WTC11 (cell line): ENCODE measurements at regions not wholly inside any gene's neighbourhood (a gene's known extent, or its start where the extent isn't known, plus 50 kb on each side); places are given as distances from the start of the nearest gene placed in this dataset.

ENCODE experiments used
- ATAC-seq: fragments of 200-7000 bp; cut with Tn5 transposase; 2 replicates; pipeline ENCODE4 v1.10.0; 2021; ENCODE audit warnings: mild to moderate bottlenecking, moderate library complexity
- CTCF ChIA-PET: fragments of 300-600 bp; sonication (Branson Sonifier 250); formaldehyde crosslinking; loops from one replicate; lab custom pipeline; 2021; ENCODE audit warnings: antibody characterized with exemption; lab: Charles Lee
- POLR2A ChIA-PET: fragments of 350-600 bp; sonication (Branson Sonifier 250); formaldehyde crosslinking; loops from one replicate; lab custom pipeline; 2021; ENCODE audit warnings: antibody characterized with exemption; lab: Charles Lee
- DNase-seq: peaks from one replicate; pipeline ENCODE4 v3.0.0; 2021; ENCODE audit warnings: low spot score
- H3K27ac Mint-ChIP-seq: 2 replicates; pipeline ENCODE4 v1.8.0; 2021; ENCODE audit warnings: mixed read lengths
- H3K27me3 Mint-ChIP-seq: 2 replicates; pipeline ENCODE4 v1.8.0; 2021; ENCODE audit warnings: low read depth, mild to moderate bottlenecking, moderate library complexity, mixed read lengths
- H3K36me3 Mint-ChIP-seq: 2 replicates; pipeline ENCODE4 v1.8.0; 2021; ENCODE audit warnings: mixed read lengths
- H3K4me1 Mint-ChIP-seq: 2 replicates; pipeline ENCODE4 v1.8.0; 2022; ENCODE audit warnings: mixed read lengths
- H3K4me3 Mint-ChIP-seq: 2 replicates; pipeline ENCODE4 v1.8.0; 2021; ENCODE audit warnings: mild to moderate bottlenecking, moderate library complexity, mixed read lengths
- H3K9me3 Mint-ChIP-seq: 2 replicates; pipeline ENCODE4 v1.8.0; 2021; ENCODE audit warnings: mixed read lengths
- ATF1 ChIP-seq: sonication (generic); formaldehyde crosslinking; IDR thresholded peaks from 2 replicates; pipeline ENCODE4 v1.8.1; 2023; ENCODE audit warnings: mild to moderate bottlenecking, moderate library complexity, missing genetic modification reagents
- ATF6 ChIP-seq: sonication (generic); formaldehyde crosslinking; IDR thresholded peaks from 2 replicates; pipeline ENCODE4 v1.8.1; 2023; ENCODE audit warnings: mild to moderate bottlenecking, missing genetic modification reagents
- ELF4 ChIP-seq: sonication (generic); formaldehyde crosslinking; IDR thresholded peaks from 2 replicates; pipeline ENCODE4 v1.8.1; 2022; ENCODE audit warnings: low read depth, mild to moderate bottlenecking, moderate library complexity, missing genetic modification reagents
- FOXK1 ChIP-seq: sonication (generic); formaldehyde crosslinking; IDR thresholded peaks from 2 replicates; pipeline ENCODE4 v1.8.0; 2022; ENCODE audit warnings: mild to moderate bottlenecking, moderate library complexity, missing genetic modification reagents
- MYBL2 ChIP-seq: sonication (generic); formaldehyde crosslinking; IDR thresholded peaks from 2 replicates; pipeline ENCODE4 v1.8.1; 2023; ENCODE audit warnings: mild to moderate bottlenecking, moderate library complexity, missing genetic modification reagents
- NFATC4 ChIP-seq: fragments of 250-450 bp; sonication (Bioruptor Pico); IDR thresholded peaks from 2 replicates; pipeline ENCODE4 v1.9.0; 2021; ENCODE audit warnings: mild to moderate bottlenecking
- NR3C1 ChIP-seq: sonication (generic); formaldehyde crosslinking; conservative IDR thresholded peaks from 2 replicates; pipeline ENCODE4 v1.8.1; 2023; ENCODE audit warnings: low read depth, mild to moderate bottlenecking, missing genetic modification reagents
- OVOL2 ChIP-seq: fragments of 250-450 bp; sonication (Bioruptor Pico); IDR thresholded peaks from 2 replicates; pipeline ENCODE4 v1.9.0; 2021; ENCODE audit warnings: mild to moderate bottlenecking, borderline replicate concordance
- RELA ChIP-seq: sonication (generic); formaldehyde crosslinking; IDR thresholded peaks from 2 replicates; pipeline ENCODE4 v1.8.1; 2022; ENCODE audit warnings: missing genetic modification reagents, mild to moderate bottlenecking, borderline replicate concordance
- SP1 ChIP-seq: sonication (generic); formaldehyde crosslinking; conservative IDR thresholded peaks from 2 replicates; pipeline ENCODE4 v1.8.1; 2022; ENCODE audit warnings: missing genetic modification reagents
- TEAD4 ChIP-seq: sonication (generic); formaldehyde crosslinking; IDR thresholded peaks from 2 replicates; pipeline ENCODE4 v1.8.0; 2022; ENCODE audit warnings: mild to moderate bottlenecking, missing genetic modification reagents
- ZBTB43 ChIP-seq: sonication (generic); formaldehyde crosslinking; IDR thresholded peaks from 2 replicates; pipeline ENCODE4 v1.8.1; 2023; ENCODE audit warnings: mild to moderate bottlenecking, missing genetic modification reagents
- ZMAT4 ChIP-seq: fragments of 250-450 bp; sonication (Bioruptor Pico); IDR thresholded peaks from 2 replicates; pipeline ENCODE4 v1.9.0; 2021; ENCODE audit warnings: mild to moderate bottlenecking
- ZNF138 ChIP-seq: sonication (generic); formaldehyde crosslinking; conservative IDR thresholded peaks from 2 replicates; pipeline ENCODE4 v1.8.1; 2022; ENCODE audit warnings: mild to moderate bottlenecking, moderate library complexity, missing genetic modification reagents
- ZNF416 ChIP-seq: fragments of 250-450 bp; sonication (Bioruptor Pico); IDR thresholded peaks from 2 replicates; pipeline ENCODE4 v1.9.0; 2021; ENCODE audit warnings: mild to moderate bottlenecking, inconsistent platforms
- ZNF425 ChIP-seq: fragments of 250-450 bp; sonication (Bioruptor Pico); conservative IDR thresholded peaks from 2 replicates; pipeline ENCODE4 v1.9.0; 2021; ENCODE audit warnings: mild to moderate bottlenecking
- ZNF671 ChIP-seq: fragments of 250-450 bp; sonication (Bioruptor Pico); IDR thresholded peaks from 2 replicates; pipeline ENCODE4 v1.8.0; 2021; ENCODE audit warnings: mild to moderate bottlenecking
- TF ChIP-seq, protein P1 (sequence below): fragments of 200-600 bp; IDR thresholded peaks from 2 replicates; pipeline ENCODE4 v1.8.0; 2022; ENCODE audit warnings: antibody characterized with exemption
- TF ChIP-seq, protein P2 (sequence below): sonication (generic); formaldehyde crosslinking; IDR thresholded peaks from 2 replicates; pipeline ENCODE4 v1.8.1; 2022; ENCODE audit warnings: low read depth, mild to moderate bottlenecking, moderate library complexity, missing genetic modification reagents, borderline replicate concordance
- TF ChIP-seq, protein P3 (sequence below): fragments of 250-450 bp; sonication (Bioruptor Pico); IDR thresholded peaks from 2 replicates; pipeline ENCODE4 v1.8.0; 2021; ENCODE audit warnings: mild to moderate bottlenecking
- TF ChIP-seq, protein P4 (sequence below): sonication (generic); formaldehyde crosslinking; IDR thresholded peaks from 2 replicates; pipeline ENCODE4 v1.8.0; 2022; ENCODE audit warnings: missing genetic modification reagents

DNA sequence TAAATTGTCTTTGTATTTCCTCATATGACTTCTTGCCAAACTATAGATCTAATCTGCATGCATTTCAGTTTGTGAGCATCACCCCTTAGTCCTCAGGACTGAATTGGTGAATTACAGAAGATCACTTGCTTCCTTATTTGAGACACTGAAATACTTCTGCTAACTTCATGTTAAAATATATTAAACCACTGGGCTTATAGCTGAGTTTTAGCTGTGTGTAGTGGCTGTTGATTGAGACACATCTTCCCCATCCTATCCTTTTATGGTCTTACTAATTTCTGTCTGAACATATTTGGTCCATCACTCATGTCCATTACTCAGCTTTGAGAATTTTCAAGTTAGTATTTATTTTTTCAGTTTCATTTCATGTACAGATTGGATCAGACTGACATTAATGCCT, 295.9 kb downstream of the PSAT1 start (continued):
- TF ChIP-seq ZNF138 (CRISPR knock-in tag), result no peak
- TF ChIP-seq MYBL2 (CRISPR knock-in tag), result no peak
- no peak for TF ChIP-seq ZNF425 (CRISPR knock-in tag)
- no peak for TF ChIP-seq RELA
- no peak for TF ChIP-seq TEAD4 (CRISPR knock-in tag)
- TF ChIP-seq, protein P1, sequence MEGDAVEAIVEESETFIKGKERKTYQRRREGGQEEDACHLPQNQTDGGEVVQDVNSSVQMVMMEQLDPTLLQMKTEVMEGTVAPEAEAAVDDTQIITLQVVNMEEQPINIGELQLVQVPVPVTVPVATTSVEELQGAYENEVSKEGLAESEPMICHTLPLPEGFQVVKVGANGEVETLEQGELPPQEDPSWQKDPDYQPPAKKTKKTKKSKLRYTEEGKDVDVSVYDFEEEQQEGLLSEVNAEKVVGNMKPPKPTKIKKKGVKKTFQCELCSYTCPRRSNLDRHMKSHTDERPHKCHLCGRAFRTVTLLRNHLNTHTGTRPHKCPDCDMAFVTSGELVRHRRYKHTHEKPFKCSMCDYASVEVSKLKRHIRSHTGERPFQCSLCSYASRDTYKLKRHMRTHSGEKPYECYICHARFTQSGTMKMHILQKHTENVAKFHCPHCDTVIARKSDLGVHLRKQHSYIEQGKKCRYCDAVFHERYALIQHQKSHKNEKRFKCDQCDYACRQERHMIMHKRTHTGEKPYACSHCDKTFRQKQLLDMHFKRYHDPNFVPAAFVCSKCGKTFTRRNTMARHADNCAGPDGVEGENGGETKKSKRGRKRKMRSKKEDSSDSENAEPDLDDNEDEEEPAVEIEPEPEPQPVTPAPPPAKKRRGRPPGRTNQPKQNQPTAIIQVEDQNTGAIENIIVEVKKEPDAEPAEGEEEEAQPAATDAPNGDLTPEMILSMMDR, result no peak
- TF ChIP-seq, protein P2, sequence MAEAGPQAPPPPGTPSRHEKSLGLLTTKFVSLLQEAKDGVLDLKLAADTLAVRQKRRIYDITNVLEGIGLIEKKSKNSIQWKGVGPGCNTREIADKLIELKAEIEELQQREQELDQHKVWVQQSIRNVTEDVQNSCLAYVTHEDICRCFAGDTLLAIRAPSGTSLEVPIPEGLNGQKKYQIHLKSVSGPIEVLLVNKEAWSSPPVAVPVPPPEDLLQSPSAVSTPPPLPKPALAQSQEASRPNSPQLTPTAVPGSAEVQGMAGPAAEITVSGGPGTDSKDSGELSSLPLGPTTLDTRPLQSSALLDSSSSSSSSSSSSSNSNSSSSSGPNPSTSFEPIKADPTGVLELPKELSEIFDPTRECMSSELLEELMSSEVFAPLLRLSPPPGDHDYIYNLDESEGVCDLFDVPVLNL (CRISPR knock-in tag), result no peak
- no peak for TF ChIP-seq ATF1 (CRISPR knock-in tag)
- TF ChIP-seq ZMAT4 (CRISPR knock-in tag), result no peak
- TF ChIP-seq, all 79 proteins: peak for 0

GRCh38 chr9:78595200-78595945, 298.4 kb downstream of the PSAT1 start:
- ATAC-seq (peak; percentile 52), DNase-seq (no peak)
- Mint-ChIP-seq H3K4me1 (peaks cover 9% of the 10 kb centered on the region), H3K36me3 (no peaks in the 10 kb centered on the region), H3K9me3 (peaks cover 4% of the 10 kb centered on the region; the same call in 1 of the 2 replicates), H3K4me3 (no peak overlapping the region), H3K27me3 (no peaks in the 10 kb centered on the region), H3K27ac (no peak overlapping the region)
- ChIA-PET CTCF (interaction anchor here (0.5 to 1.3 kb wide), 3 partner anchors 190 to 230 kb away, joined by 3 to 5 read pairs (median 5); no protein-coding TSS in a partner anchor), POLR2A (no interaction called here)
- TF ChIP-seq, protein P3, sequence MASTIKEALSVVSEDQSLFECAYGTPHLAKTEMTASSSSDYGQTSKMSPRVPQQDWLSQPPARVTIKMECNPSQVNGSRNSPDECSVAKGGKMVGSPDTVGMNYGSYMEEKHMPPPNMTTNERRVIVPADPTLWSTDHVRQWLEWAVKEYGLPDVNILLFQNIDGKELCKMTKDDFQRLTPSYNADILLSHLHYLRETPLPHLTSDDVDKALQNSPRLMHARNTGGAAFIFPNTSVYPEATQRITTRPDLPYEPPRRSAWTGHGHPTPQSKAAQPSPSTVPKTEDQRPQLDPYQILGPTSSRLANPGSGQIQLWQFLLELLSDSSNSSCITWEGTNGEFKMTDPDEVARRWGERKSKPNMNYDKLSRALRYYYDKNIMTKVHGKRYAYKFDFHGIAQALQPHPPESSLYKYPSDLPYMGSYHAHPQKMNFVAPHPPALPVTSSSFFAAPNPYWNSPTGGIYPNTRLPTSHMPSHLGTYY (CRISPR knock-in tag), result no peak
- TF ChIP-seq FOXK1 (no peak), ATF6 (CRISPR knock-in tag) (no peak), ZMAT4 (CRISPR knock-in tag) (no peak), NR3C1 (CRISPR knock-in tag) (no peak), ELF4 (CRISPR knock-in tag) (no peak), SP1 (CRISPR knock-in tag) (no peak), ZNF416 (CRISPR knock-in tag) (no peak), OVOL2 (CRISPR knock-in tag) (no peak), NFATC4 (CRISPR knock-in tag) (no peak), ZNF671 (CRISPR knock-in tag) (no peak), ZBTB43 (CRISPR knock-in tag) (no peak)
- TF ChIP-seq, protein P4, sequence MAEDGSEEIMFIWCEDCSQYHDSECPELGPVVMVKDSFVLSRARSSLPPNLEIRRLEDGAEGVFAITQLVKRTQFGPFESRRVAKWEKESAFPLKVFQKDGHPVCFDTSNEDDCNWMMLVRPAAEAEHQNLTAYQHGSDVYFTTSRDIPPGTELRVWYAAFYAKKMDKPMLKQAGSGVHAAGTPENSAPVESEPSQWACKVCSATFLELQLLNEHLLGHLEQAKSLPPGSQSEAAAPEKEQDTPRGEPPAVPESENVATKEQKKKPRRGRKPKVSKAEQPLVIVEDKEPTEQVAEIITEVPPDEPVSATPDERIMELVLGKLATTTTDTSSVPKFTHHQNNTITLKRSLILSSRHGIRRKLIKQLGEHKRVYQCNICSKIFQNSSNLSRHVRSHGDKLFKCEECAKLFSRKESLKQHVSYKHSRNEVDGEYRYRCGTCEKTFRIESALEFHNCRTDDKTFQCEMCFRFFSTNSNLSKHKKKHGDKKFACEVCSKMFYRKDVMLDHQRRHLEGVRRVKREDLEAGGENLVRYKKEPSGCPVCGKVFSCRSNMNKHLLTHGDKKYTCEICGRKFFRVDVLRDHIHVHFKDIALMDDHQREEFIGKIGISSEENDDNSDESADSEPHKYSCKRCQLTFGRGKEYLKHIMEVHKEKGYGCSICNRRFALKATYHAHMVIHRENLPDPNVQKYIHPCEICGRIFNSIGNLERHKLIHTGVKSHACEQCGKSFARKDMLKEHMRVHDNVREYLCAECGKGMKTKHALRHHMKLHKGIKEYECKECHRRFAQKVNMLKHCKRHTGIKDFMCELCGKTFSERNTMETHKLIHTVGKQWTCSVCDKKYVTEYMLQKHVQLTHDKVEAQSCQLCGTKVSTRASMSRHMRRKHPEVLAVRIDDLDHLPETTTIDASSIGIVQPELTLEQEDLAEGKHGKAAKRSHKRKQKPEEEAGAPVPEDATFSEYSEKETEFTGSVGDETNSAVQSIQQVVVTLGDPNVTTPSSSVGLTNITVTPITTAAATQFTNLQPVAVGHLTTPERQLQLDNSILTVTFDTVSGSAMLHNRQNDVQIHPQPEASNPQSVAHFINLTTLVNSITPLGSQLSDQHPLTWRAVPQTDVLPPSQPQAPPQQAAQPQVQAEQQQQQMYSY (CRISPR knock-in tag), result no peak
